ENCODE measurements at regions not wholly inside any gene's neighbourhood (a gene's known extent, or its start where the extent isn't known, plus 50 kb on each side); places are given as distances from the start of the nearest gene placed in this dataset.
"Not testable (repeated sequence)": the region's sequence is repeated elsewhere in the genome, so short reads cannot be mapped to it uniquely, and the experiment has no call there.

DNA sequence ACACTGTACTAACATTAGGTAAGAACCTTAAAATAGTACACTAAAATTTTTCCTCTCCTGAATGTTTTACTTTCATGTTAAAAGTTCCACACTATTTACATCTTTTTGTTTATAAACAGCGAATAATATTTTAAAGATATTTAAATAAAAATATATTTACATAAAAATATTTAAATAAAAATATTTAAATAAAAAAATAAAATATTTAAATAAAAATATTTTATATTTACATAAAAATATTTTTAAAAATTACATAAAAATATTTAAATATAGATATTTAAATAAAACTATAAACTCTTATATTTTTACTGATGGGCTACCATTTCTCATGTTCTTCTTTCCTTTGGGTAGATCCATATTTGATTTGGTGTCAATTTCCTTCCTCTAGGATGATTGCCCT lies 619.0 kb downstream of the ANKRD7 start:
- no peak for DNase-seq

DNA sequence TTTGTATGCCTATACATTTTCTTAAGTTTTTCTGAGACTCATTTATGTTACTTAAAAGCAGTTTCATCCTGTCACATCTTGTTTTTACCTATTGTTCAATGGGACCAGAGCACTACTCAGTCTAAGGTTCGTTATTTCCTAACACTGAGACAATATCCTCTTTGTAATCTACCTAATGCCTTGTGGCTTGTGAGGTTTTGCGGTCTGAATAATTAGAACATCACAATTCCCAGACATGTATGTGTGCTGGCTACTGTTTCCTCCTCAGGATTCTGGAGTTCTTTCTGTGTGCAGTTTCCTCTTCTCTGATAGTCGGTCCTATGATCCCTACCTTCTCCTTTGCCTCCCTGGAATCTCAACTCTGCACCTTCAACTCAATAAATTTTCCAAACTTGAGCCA lies 620.2 kb downstream of the ANKRD7 start:
- DNase-seq: no peak

DNA sequence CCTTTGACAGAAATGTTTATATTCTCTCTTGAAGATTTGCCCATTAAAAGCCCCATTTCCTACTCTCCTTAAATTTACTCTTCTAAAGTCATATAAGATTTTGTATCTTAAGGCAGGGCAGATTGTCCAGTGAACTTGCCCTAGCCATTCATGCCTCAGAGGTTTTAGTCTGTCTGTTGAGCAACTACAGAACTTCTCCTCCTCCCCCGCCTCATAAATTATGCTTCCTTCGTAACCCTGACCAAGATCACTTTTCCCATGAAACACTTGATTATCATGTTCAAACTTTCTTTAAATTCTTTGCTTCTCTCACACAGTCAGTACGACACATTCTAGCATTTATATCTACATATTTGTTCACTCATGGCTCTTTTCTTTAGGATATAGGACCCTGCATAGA lies 621.3 kb downstream of the ANKRD7 start:
- no peak for DNase-seq

DNA sequence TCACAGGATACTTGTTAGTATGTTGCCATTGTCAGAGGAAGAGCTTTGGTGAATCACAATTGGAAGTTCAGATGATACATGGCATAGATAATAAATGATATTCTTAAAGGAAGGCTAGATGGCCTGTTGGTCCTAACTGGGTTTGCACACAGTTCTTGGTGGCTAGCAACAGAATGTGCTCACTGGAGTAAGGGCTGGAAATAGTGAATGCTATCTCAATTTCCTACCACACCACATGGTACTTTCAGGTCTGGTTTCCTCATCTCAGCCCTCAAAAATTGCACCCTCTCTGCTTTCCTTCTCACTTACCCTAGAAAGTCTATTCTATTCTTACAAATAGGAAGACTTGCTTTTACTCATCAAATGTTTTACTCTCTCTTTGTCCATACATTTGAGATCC lies 622.5 kb downstream of the ANKRD7 start:
- no peak for DNase-seq

DNA sequence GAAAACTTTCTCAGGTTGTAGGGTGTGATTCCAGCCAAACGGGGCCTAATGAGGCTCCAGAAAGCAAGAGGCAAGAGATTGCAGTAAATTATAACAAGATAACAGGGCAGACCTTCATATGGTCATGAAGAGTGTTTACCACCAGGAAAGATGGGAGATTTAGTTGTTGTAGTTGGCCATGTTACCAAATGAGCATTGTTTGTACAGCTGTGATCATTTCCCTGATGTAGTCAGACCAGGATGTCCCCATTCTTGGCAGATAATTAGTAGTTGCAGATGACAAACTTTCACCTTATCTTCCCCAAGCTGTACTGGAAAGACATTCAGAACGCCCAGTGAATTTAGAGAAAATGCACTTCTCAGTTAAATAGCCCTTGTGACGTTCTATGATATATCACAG lies 630.8 kb downstream of the ANKRD7 start:
- DNase-seq: no peak

DNA sequence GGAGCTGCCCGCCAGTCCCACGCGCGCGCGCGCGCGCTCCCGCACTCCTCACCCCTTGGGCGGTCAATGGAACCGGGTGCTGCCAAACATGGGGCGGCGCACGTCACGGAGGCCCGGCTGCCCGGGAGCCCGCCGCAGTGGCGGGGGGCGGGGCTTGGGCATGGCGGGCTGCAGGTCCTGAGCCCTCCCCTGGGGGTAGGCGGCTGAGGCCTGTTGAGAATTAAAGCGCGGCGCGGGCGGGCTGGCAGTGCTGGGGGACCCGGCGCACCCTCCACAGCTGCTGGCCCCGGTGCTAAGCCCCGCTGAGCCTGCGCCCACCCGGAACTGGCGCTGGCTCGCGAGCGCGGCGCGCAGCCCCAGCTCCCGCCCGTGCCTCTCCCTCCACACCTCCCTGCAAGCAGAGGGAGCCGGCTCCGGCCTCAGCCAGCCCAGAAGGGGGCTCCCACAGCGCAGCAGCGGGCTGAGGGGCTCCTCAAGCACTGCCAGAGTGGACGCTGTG lies 634.2 kb downstream of the ANKRD7 start:
- no peak for DNase-seq

DNA sequence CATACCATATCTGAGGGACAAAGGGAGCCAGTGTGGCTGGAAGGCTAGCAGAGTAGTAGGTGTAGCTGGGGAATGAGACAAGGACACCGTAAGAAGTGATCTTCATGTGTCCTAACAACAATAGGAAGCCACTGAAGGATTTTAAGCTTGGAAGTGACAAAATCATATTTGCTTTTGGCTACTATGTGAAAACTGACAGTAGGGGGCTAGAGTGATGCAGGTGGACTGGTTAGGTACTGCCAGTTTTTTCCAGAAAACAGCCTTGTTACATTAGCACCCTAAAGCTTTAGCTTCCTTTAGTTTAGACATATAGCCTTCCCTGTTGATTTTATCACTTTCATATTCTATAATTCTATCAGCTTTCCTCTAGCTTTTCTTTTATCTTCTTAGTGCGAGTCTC lies 637.1 kb downstream of the ANKRD7 start:
- DNase-seq: peak in 1 of 2 experiments; percentile 27

DNA sequence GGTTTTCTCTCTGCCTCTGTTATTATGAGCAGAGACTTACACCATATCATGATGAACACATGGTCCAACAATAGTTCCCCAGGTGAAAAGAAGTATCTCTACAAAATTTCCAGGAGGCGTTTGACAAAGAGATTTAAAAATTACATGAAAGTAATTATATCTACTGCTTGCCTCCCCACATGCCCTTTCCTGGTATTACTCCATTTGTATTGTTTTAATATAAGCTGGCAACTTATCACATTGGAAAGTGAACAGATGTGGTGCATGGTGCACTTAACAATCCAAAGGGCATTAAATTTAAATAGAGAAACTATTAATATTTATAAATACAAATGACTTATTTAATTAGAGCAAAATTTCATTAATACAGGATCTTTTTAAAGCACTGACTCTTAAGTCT lies 638.2 kb downstream of the ANKRD7 start:
- no peak for DNase-seq

DNA sequence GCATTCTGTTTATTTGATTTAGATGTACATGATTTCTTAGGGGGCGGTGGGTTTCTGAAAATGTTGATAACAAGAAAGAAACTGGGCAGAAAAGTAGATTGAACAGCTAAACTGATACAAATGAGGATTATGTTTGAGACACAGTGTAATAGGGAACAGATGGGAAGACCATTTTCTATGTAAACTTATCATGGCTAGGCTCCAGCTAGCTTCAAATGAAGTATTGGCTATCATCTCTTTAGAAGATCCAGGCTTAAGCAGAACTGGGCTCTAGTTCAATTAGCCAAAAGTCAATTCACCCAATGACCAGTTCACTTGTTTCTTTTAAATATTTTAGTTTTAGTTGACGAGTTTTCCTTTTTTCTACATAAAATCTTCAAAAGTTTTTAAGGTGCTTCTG lies 639.5 kb downstream of the ANKRD7 start:
- DNase-seq: no peak

DNA sequence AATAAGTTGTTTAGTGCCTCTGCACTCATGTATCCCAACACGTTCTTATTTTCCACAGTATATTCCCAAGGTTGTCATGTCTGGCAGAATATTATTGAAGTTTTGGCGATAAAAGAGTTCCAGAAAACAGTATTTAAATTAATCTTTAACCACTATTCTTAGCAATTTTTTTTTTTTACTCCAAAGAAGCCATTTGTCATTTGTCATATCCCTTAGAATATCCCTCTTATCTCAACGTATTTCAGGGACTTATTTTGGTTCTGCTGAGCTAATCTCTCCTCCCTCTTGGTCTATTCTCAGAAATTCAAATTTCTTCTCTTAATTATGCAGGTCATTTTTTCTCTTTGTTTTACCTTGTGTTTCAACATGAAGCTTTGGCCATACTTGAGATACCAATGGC lies 643.4 kb downstream of the ANKRD7 start:
- no peak for DNase-seq

DNA sequence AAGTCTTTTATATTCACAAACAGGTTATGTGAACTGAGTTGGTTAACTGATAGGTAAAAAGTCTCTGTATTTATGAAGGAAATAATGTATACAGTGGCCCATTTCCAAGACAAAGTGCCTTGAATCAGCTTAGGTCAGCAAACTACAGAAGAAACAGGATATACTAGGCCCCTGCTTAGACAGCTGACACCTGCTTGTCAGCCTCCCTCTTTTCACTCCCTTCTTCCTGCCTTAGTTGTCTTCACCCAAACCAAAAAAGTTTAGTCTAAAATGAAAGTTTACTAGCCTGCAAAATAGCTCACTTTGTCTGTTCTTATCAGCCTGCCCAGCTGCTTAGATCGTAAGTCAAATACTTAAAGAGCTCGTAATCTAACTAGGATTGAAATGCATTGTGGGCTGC lies 644.6 kb downstream of the ANKRD7 start:
- not testable (repeated sequence) for DNase-seq

DNA sequence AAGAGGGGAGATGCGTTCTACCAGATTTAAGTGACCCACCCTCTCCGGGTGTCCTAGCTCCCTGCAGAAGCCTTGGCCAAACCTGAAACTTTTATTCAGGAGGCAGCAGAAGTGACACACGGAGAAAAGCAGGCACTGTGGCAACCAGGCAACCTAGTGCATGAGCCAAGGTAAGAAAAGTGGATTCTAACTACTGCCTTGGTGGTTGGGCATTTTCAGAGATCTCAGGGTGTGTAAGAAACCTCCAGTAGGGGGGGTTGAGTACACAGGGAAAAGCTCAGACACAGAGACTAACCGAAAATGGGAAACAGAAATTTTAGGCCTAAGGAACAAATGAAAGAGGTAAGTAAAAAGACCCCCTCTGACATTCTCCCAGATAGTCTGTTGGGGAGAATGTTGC lies 645.7 kb downstream of the ANKRD7 start:
- no peak for DNase-seq

DNA sequence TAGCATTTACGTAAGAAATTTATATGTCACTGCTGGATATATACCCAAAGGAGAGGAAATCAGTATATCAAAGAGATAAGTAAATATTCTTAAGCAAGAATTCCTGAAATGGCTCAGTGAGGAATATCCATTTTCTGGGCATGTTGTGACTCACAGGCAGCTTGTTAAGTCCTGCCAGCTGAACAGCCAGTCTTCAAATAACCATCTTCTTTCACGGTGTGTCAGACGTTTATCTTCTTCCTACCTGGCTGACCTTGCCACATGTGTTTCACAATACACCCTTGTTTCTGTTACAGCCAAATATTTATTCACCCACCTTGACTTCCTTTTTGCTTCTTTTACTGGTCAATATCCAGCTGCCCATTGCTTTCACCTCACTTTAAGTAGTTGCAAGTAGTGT lies 648.1 kb downstream of the ANKRD7 start:
- DNase-seq: no peak

DNA sequence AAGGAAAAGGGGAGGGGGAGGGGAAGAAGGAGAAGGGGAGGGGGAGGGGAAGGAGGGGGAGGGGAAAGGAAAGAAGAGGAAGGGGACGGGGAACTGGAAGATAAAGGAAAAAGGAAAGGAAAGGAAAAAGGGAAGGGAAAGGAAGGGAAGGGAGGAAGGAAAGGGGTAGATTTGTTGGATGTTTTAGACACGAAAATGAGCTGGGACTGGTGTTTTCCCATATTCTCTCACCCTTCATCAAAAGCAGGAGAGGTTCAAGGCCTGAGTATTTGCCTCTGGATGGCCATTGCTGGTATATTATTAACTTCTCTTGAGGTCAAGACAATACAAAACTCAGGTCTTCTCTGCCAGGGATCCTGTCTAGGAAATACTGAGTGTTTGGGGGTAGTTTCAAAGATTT lies 652.7 kb downstream of the ANKRD7 start:
- no peak for DNase-seq

DNA sequence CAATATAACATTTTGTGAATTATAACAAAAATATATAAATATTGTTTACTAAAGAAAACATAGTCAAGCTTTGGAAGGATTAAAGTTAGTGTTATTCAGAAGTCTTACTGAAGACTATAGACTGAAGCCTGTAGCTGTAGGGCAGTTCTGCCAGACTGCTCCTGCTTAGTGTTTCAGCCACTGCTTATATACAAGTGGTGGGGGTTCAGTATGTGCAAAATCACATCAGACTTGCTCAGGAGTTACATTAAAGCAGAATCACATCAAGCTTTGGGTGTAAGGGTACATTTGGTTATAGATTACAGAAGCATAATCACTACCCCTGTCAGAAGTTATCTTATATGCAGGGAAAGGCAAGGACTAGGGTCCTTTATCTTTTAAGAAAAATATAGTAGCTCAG lies 653.8 kb downstream of the ANKRD7 start:
- no peak for DNase-seq

DNA sequence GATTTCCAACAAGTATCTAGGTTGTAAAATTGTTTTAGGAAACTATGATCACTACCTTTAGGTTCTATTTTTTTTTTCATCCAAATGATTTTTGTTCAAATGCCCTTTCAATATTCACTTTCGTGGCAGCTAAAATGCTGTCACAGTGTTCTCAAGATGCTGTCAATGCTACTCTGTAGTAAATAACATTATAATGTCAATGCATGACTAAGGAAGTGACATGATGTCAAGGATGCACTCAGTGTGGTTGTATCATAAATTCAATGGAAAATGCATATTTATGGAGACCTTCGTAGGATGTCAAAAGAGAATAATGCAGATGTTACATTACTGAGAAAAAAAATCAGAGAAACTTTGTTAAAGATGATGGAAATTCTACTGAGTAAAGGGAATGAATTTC lies 673.8 kb downstream of the ANKRD7 start:
- no peak for DNase-seq

DNA sequence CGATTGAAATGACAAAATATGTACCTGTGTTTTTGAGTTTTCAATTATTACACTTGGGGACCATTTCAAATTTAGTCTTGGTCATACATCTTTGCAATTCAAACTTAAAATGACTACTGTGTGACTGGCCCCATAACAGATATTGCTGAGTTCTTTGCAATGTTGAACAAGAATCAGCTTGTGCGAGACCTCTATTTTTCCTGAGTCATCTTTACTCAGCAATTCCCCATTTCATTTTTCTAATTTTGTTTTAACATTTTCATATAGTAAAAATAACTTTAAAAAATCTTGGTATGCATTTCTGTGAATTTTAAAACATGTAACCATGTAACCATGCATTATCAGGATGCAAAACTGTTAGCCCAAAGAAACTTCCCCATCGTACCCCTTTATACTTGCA lies 678.1 kb downstream of the ANKRD7 start:
- no peak for DNase-seq

DNA sequence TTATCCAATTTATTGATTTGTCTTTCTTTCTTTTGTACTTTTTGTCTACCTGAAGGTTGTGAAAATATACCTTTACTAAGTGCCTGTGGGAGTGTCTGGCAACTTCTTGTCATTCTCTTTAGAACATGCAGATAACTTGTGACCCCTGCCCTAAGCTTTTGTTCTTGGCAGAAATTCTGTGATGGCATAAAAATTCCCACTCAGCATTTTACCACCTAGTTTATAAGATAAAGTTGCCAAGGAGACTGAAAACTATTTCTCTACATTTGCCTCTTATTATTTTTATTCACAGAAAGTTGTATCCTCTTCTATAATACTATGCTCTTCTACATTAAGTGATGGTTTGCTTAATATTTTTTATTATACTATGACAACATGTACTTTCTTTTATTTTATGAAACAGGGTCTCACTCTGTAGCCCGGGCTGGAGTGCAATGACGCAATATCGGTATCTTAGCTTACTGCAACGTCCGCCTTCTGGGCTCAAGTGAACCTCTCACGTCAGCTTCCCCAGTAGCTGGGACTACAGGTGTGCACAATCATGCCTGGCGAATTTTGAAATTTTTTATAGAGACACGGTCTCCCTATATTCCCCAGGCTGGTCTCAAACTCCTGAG lies 683.5 kb downstream of the ANKRD7 start:
- no peak for DNase-seq

DNA sequence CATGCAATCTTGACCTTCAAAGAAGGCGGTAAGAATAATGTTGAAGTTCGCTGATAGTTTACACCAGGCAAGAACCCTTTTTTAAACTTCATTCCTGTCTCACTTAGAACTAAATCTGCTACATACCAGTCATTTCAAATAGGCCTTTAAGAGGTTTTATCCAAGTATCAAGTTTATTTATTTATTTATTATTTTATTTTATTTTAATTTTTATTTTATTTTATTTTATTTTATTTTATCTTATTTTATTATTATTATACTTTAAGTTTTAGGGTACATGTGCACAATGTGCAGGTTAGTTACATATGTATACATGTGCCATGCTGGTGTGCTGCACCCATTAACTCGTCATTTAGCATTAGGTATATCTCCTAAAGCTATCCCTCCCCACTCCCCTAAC lies 691.6 kb downstream of the ANKRD7 start:
- DNase-seq: not testable (repeated sequence)

DNA sequence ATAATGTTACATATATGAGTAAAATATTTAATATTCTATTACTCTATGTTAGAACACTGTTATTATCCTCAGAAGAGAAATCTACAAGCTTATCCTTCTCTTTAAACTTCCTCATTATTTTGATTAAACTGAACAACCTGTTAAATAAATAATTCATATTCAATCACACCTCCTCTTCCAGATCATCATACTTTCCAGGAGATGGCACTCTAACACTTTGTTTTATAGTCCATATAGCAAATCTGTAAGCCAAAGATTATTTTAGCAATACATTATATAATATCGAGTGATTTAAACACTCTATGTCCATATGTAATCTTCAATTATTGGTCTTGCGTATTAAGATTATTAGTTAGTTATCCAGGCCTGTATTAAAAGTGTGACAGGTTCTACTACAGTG lies 694.1 kb downstream of the ANKRD7 start:
- no peak for DNase-seq

DNA sequence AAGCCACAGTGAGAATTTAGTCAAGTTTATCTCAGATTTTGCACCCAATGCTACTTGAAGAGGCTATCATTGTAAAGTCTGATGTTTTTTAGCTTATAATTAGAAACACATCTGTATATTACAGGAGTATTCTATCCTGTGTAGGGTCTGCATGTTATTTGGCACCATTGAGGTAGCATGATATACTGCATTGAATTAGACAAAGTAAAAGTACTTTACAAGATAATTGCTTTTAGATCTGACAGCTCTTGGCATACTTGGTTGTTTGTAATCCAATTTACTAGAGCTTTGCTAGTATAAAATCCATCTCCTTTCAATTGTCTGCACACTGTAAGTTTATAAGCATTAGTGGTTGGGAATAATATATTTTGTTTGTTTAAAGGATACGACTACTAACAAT lies 714.3 kb downstream of the ANKRD7 start:
- DNase-seq: no peak

DNA sequence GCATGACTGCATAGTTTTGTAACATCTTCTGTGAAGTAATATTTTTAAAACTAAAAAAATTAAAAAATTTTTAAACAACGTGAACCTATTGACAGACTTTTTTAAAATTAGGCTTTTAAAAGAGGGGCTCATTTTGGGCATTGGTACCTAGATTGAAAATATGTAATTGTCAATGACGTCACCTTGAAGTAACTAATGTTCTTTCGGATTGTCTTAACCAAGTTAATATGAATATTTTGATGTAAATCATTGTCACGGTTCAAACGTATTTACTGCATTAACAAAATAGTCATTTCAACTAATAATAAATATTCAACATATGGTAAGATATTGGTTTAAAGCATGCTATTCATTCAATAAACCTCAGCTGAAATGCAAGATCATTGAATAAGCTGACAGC lies 719.8 kb downstream of the ANKRD7 start:
- DNase-seq: no peak

DNA sequence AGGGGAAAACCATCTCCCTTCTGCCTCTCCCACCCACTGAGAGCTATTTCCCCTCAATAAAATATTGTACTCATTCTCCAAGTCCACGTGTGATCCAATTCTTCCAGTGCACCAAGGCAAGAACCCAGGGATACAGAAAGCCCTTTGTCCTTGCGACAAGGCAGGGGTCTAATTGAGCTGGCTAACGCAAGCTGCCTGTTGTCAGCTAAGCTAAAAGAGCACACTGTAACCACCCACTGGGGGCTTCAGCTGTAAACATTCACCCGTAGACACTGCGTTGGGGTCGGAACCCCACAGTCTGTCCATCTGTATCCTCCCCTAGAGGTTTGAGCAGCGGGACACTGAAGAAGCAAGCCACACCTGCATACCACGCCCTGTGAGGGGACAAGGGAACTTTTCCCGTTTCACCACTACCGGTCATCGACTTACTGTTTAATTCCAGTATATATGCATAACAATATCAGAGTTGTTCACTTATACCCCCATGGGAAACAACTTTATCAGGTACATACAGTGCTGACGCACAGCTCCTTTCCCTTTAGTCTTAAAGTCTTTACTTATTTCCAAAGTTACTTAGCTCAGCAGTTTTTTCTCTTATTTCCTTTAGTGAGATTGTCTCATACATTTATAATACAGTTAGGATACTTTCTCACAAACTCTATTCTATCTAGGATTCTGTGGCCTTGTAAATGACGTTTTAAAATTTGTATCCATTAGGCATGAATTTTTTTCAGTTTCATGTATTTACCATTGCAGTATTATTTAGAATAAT lies 721.6 kb downstream of the ANKRD7 start:
- no peak for DNase-seq

DNA sequence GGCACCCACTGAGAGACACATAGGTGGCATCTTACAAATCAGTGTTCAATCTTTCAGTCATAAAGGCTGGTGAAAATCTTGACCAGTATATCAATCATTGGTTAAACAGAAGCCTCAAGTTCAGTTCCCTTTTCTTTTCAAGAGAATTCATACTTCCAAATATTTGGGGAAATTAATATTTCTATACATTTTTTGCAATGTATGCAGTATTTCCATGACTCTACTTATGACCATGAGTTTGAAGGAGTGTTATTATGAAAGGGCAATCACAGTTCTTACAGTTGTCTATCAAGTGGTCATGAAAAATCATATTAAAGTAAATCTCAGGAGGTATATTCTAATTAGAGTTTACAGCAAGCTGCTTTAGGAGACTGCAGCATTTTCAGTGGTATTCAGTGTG lies 724.0 kb downstream of the ANKRD7 start:
- DNase-seq: no peak

DNA sequence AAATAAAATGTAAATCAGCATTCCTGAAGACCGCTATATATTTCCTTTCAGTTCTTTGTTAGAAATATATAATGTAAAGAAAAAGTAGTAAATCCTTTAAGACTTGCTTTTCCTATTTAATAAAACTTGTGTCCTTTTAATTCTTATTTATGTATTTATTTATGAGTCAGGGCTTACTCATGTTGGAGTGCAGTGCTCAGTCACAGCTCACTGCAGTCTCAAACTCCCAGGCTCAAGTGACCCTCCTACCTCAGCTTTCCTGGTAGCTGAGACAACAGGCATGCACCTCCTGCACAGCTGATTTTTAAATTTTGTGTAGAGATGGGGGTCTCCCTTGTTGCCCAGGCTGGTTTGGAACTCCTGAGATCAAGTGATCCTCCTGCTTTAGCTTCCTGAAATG lies 724.5 kb downstream of the ANKRD7 start:
- DNase-seq: no peak
